ENCODE measurements at regions not wholly inside any gene's neighbourhood (a gene's known extent, or its start where the extent isn't known, plus 50 kb on each side); places are given as distances from the start of the nearest gene placed in this dataset.

- no peak for TF ChIP-seq POLR2A (IDR thresholded peaks at IDR 0.05)
- TF ChIP-seq CTCF (IDR thresholded peaks at IDR 0.05): no peak
These were observed 486.2 kb downstream of the TRAM1L1 start for GRCh38 chr4:116598980-116599789.

Measured in sigmoid colon (tissue), 3 donors.